GM23338 (cell line): ENCODE measurements at regions not wholly inside any gene's neighbourhood (a gene's known extent, or its start where the extent isn't known, plus 50 kb on each side); places are given as distances from the start of the nearest gene placed in this dataset.

Experiments
- ATAC-seq: fragments of 200-7000 bp; cut with Tn5 transposase; 3 replicates; pipeline ENCODE4 v1.9.1; 2020
- DNase-seq: peaks from one replicate; pipeline ENCODE4 v3.0.0-alpha.2; 2015; ENCODE audit warnings: low spot score
- H2AFZ ChIP-seq: fragments of 200-600 bp; sonication (generic); 2 replicates; pipeline ENCODE4 v1.8.0; 2016; ENCODE audit warnings: antibody characterized with exemption, mild to moderate bottlenecking, moderate library complexity
- H3F3A ChIP-seq: fragments of 200-600 bp; sonication (generic); replicated peaks from 2 replicates; pipeline ENCODE4 v1.8.0; 2017; ENCODE audit warnings: antibody characterized with exemption, mixed run types, low read depth
- H3K27ac ChIP-seq: fragments of 200-600 bp; sonication (generic); 2 replicates; pipeline ENCODE4 v1.6.1; 2016; ENCODE audit warnings: low read depth
- H3K27me3 ChIP-seq: fragments of 200-600 bp; sonication (generic); 2 replicates; pipeline ENCODE4 v1.8.0; 2016; ENCODE audit warnings: mild to moderate bottlenecking, mixed run types, moderate library complexity; ENCODE audit not compliant: insufficient read depth
- H3K36me3 ChIP-seq: fragments of 200-600 bp; sonication (generic); 2 replicates; pipeline ENCODE4 v1.8.0; 2016; ENCODE audit warnings: mild to moderate bottlenecking; ENCODE audit not compliant: insufficient read depth
- H3K4me1 ChIP-seq: fragments of 200-600 bp; sonication (generic); 2 replicates; pipeline ENCODE4 v1.8.0; 2016; ENCODE audit warnings: mild to moderate bottlenecking, moderate library complexity; ENCODE audit not compliant: insufficient read depth
- H3K4me2 ChIP-seq: fragments of 200-600 bp; sonication (generic); 2 replicates; pipeline ENCODE4 v1.7.1; 2017; ENCODE audit warnings: mixed run types
- H3K4me3 ChIP-seq: fragments of 200-600 bp; sonication (generic); 2 replicates; pipeline ENCODE4 v1.6.1; 2016; ENCODE audit warnings: mixed run types
- H3K79me2 ChIP-seq: fragments of 200-600 bp; sonication (generic); replicated peaks from 2 replicates; pipeline ENCODE4 v1.8.0; 2017; ENCODE audit warnings: mild to moderate bottlenecking; ENCODE audit not compliant: insufficient read depth
- H3K9me2 ChIP-seq: fragments of 200-600 bp; sonication (generic); 2 replicates; pipeline ENCODE4 v1.8.0; 2017; ENCODE audit not compliant: insufficient read depth
- H4K20me1 ChIP-seq: fragments of 200-600 bp; sonication (generic); replicated peaks from 2 replicates; pipeline ENCODE4 v1.8.0; 2017; ENCODE audit warnings: mild to moderate bottlenecking; ENCODE audit not compliant: insufficient read depth
- H3K27ac Mint-ChIP-seq: 2 replicates; pipeline ENCODE4 v1.8.0; 2020; ENCODE audit warnings: inconsistent platforms, mild to moderate bottlenecking, moderate library complexity, mixed read lengths
- H3K27me3 Mint-ChIP-seq: 3 replicates; pipeline ENCODE4 v1.8.0; 2022; ENCODE audit warnings: low read depth, mild to moderate bottlenecking, moderate library complexity, mixed read lengths, inconsistent platforms; ENCODE audit not compliant: insufficient read depth, poor library complexity
- H3K36me3 Mint-ChIP-seq: 3 replicates; pipeline ENCODE4 v1.8.0; 2021; ENCODE audit warnings: low read depth, mild to moderate bottlenecking, inconsistent platforms, moderate library complexity, mixed read lengths
- H3K4me1 Mint-ChIP-seq: 3 replicates; pipeline ENCODE4 v1.8.0; 2020; ENCODE audit warnings: mild to moderate bottlenecking, inconsistent platforms, mixed read lengths
- H3K4me3 Mint-ChIP-seq: 3 replicates; pipeline ENCODE4 v1.8.0; 2021; ENCODE audit warnings: moderate library complexity, mild to moderate bottlenecking, inconsistent platforms, mixed read lengths
- H3K9me3 Mint-ChIP-seq: 3 replicates; pipeline ENCODE4 v1.8.0; 2020; ENCODE audit warnings: moderate library complexity, mild to moderate bottlenecking, inconsistent platforms, mixed read lengths
- CREB1 ChIP-seq: fragments of 250-450 bp; sonication (Bioruptor Pico); IDR thresholded peaks from 2 replicates; pipeline ENCODE4 v1.5.0; 2020; ENCODE audit warnings: low read depth, mild to moderate bottlenecking, moderate library complexity
- JUNB ChIP-seq: IDR thresholded peaks from one replicate; pipeline ENCODE4 v1.6.1; 2016; ENCODE audit warnings: antibody characterized with exemption; ENCODE audit not compliant: unreplicated experiment
- NANOG ChIP-seq: IDR thresholded peaks from 2 replicates; pipeline ENCODE4 v1.6.1; 2016; ENCODE audit warnings: antibody characterized with exemption, borderline replicate concordance
- TF ChIP-seq, protein P1 (sequence below): fragments of 250-450 bp; sonication (Bioruptor Pico); IDR thresholded peaks from 2 replicates; pipeline ENCODE4 v1.5.0; 2020; ENCODE audit warnings: mild to moderate bottlenecking, moderate library complexity
- TF ChIP-seq, protein P2 (sequence below): IDR thresholded peaks from 2 replicates; pipeline ENCODE4 v1.6.1; 2016; ENCODE audit warnings: antibody characterized with exemption
- TF ChIP-seq, protein P3 (sequence below), 2 experiments: fragments of 200-600 bp in 1 of 2; sonication (generic) in 1 of 2; conservative IDR thresholded peaks; 2 replicates each; pipeline versions ENCODE4 v1.5.1 to v1.6.1; 2016 to 2017; ENCODE audit warnings: antibody characterized with exemption in 2 of 2, low read depth in 2 of 2, mild to moderate bottlenecking in 2 of 2, moderate library complexity in 1 of 2

DNA sequence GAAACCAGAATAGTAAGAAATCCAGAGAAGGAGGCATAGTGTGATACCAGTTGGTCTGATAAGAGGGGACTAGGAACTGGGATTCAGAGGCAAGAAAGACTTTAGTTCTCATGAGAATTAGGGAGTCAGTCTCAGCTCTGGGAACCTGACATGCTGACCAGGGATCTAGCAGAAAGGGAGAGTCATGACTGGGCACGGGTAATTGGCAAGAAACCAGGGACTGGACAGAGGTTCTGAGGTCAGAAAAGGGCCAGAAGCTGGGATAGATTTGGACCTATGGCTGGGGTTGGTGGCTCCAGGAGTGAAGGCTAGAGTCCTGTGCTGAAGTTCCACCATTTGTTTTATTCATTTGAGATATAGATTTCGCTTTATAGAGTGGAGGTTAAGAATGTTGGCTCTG is 110.2 kb upstream of the C1GALT1C1 start (continued):
- TF ChIP-seq, protein P1, sequence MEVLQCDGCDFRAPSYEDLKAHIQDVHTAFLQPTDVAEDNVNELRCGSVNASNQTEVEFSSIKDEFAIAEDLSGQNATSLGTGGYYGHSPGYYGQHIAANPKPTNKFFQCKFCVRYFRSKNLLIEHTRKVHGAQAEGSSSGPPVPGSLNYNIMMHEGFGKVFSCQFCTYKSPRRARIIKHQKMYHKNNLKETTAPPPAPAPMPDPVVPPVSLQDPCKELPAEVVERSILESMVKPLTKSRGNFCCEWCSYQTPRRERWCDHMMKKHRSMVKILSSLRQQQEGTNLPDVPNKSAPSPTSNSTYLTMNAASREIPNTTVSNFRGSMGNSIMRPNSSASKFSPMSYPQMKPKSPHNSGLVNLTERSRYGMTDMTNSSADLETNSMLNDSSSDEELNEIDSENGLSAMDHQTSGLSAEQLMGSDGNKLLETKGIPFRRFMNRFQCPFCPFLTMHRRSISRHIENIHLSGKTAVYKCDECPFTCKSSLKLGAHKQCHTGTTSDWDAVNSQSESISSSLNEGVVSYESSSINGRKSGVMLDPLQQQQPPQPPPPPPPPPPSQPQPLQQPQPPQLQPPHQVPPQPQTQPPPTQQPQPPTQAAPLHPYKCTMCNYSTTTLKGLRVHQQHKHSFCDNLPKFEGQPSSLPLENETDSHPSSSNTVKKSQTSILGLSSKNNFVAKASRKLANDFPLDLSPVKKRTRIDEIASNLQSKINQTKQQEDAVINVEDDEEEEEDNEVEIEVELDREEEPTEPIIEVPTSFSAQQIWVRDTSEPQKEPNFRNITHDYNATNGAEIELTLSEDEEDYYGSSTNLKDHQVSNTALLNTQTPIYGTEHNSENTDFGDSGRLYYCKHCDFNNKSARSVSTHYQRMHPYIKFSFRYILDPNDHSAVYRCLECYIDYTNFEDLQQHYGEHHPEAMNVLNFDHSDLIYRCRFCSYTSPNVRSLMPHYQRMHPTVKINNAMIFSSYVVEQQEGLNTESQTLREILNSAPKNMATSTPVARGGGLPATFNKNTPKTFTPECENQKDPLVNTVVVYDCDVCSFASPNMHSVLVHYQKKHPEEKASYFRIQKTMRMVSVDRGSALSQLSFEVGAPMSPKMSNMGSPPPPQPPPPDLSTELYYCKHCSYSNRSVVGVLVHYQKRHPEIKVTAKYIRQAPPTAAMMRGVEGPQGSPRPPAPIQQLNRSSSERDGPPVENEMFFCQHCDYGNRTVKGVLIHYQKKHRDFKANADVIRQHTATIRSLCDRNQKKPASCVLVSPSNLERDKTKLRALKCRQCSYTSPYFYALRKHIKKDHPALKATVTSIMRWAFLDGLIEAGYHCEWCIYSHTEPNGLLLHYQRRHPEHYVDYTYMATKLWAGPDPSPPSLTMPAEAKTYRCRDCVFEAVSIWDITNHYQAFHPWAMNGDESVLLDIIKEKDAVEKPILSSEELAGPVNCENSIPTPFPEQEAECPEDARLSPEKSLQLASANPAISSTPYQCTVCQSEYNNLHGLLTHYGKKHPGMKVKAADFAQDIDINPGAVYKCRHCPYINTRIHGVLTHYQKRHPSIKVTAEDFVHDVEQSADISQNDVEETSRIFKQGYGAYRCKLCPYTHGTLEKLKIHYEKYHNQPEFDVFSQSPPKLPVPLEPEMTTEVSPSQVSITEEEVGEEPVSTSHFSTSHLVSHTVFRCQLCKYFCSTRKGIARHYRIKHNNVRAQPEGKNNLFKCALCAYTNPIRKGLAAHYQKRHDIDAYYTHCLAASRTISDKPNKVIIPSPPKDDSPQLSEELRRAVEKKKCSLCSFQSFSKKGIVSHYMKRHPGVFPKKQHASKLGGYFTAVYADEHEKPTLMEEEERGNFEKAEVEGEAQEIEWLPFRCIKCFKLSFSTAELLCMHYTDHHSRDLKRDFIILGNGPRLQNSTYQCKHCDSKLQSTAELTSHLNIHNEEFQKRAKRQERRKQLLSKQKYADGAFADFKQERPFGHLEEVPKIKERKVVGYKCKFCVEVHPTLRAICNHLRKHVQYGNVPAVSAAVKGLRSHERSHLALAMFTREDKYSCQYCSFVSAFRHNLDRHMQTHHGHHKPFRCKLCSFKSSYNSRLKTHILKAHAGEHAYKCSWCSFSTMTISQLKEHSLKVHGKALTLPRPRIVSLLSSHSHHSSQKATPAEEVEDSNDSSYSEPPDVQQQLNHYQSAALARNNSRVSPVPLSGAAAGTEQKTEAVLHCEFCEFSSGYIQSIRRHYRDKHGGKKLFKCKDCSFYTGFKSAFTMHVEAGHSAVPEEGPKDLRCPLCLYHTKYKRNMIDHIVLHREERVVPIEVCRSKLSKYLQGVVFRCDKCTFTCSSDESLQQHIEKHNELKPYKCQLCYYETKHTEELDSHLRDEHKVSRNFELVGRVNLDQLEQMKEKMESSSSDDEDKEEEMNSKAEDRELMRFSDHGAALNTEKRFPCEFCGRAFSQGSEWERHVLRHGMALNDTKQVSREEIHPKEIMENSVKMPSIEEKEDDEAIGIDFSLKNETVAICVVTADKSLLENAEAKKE (CRISPR knock-in tag), result no peak

DNA sequence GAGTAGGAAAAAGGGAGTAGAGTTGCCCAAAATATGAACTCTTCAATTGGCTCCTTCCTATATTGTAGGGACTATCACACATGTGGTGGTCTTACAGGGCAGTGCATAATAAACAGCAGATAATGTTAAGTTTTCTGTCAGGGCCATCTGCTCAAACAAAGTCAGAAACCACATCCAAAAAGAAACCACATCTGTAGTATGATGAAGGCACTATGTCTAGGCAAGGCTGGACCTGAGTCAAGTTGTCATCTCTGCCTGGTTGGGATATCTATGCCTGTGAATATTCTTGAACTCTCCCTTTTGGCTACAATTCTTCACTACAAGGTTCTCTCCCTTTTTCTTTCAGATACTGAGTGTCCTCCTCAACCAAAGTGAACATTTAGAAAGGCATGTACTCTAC is 109.4 kb upstream of the C1GALT1C1 start:
- Histone ChIP-seq H3K79me2 (no peaks in the 10 kb centered on the region), H2AFZ (no peak overlapping the region), H3K4me3 (no peak overlapping the region), H3K27me3 (no peaks in the 10 kb centered on the region), H3K4me1 (no peaks in the 10 kb centered on the region), H4K20me1 (no peaks in the 10 kb centered on the region), H3K9me2 (no peaks in the 10 kb centered on the region), H3K36me3 (no peaks in the 10 kb centered on the region), H3K4me2 (no peak overlapping the region), H3F3A (no peaks in the 10 kb centered on the region), H3K27ac (no peak overlapping the region)
- ATAC-seq (no peak), DNase-seq (no peak)
- no peaks in the 10 kb centered on the region for H3K36me3 Mint-ChIP-seq
- H3K4me3 Mint-ChIP-seq, result no peak overlapping the region
- H3K9me3 Mint-ChIP-seq, result no peaks in the 10 kb centered on the region; the same call in 2 of the 3 replicates
- peaks cover 22% of the 10 kb centered on the region for H3K4me1 Mint-ChIP-seq
- no peak overlapping the region for H3K27ac Mint-ChIP-seq
- peaks cover 6% of the 10 kb centered on the region for H3K27me3 Mint-ChIP-seq
- TF ChIP-seq NANOG, result no peak
- TF ChIP-seq, protein P2, sequence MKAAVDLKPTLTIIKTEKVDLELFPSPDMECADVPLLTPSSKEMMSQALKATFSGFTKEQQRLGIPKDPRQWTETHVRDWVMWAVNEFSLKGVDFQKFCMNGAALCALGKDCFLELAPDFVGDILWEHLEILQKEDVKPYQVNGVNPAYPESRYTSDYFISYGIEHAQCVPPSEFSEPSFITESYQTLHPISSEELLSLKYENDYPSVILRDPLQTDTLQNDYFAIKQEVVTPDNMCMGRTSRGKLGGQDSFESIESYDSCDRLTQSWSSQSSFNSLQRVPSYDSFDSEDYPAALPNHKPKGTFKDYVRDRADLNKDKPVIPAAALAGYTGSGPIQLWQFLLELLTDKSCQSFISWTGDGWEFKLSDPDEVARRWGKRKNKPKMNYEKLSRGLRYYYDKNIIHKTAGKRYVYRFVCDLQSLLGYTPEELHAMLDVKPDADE, result no peak
- no peak for TF ChIP-seq JUNB
- TF ChIP-seq CREB1 (CRISPR knock-in tag), result no peak
- TF ChIP-seq, protein P1 (CRISPR knock-in tag), result no peak
- TF ChIP-seq, protein P3, sequence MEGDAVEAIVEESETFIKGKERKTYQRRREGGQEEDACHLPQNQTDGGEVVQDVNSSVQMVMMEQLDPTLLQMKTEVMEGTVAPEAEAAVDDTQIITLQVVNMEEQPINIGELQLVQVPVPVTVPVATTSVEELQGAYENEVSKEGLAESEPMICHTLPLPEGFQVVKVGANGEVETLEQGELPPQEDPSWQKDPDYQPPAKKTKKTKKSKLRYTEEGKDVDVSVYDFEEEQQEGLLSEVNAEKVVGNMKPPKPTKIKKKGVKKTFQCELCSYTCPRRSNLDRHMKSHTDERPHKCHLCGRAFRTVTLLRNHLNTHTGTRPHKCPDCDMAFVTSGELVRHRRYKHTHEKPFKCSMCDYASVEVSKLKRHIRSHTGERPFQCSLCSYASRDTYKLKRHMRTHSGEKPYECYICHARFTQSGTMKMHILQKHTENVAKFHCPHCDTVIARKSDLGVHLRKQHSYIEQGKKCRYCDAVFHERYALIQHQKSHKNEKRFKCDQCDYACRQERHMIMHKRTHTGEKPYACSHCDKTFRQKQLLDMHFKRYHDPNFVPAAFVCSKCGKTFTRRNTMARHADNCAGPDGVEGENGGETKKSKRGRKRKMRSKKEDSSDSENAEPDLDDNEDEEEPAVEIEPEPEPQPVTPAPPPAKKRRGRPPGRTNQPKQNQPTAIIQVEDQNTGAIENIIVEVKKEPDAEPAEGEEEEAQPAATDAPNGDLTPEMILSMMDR (conservative IDR thresholded peaks at IDR 0.05; ENCODE audit: low read depth in 2 of 2), result no peak
